ENCODE measurements at regions not wholly inside any gene's neighbourhood (a gene's known extent, or its start where the extent isn't known, plus 50 kb on each side); places are given as distances from the start of the nearest gene placed in this dataset.

- no peak for TF ChIP-seq CTCF (IDR thresholded peaks at IDR 0.05)
- no peak for TF ChIP-seq POLR2AphosphoS5 (IDR thresholded peaks at IDR 0.05)
Measured at GRCh38 chr15:96230526-96231181, 99.8 kb upstream of the NR2F2 start.
